ENCODE measurements at regions not wholly inside any gene's neighbourhood (a gene's known extent, or its start where the extent isn't known, plus 50 kb on each side); places are given as distances from the start of the nearest gene placed in this dataset.
"Not testable (repeated sequence)": the region's sequence is repeated elsewhere in the genome, so short reads cannot be mapped to it uniquely, and the experiment has no call there.

- no peaks in the 10 kb centered on the region for H3K9me3 ChIP-seq (replicated peaks; ENCODE audit: low read length)
- no peak overlapping the region for H3K4me2 ChIP-seq (ENCODE audit: low read length)
- H3K9ac ChIP-seq (ENCODE audit: low read depth, low read length) = no peak overlapping the region
- no peaks in the 10 kb centered on the region for H3K27me3 ChIP-seq (ENCODE audit: control insufficient read depth, insufficient read depth, low read length)
- H3K4me3 ChIP-seq (ENCODE audit: low read length) = no peak overlapping the region
- H3K36me3 ChIP-seq (ENCODE audit: insufficient read depth, low read length) = no peaks in the 10 kb centered on the region
- no peaks in the 10 kb centered on the region for H3K4me1 ChIP-seq (ENCODE audit: control insufficient read depth, insufficient read depth, low read length)
These were observed 141.3 kb upstream of the NCAM2 start for GRCh38 chr21:20856926-20857325.

GRCh38 chr21:20874202-20874601, 124.0 kb upstream of the NCAM2 start:
- Histone ChIP-seq H3K4me1 (ENCODE audit: control insufficient read depth, insufficient read depth, low read length) (no peaks in the 10 kb centered on the region), H3K9me3 (replicated peaks; ENCODE audit: low read length) (no peaks in the 10 kb centered on the region), H3K4me3 (ENCODE audit: low read length) (no peak overlapping the region), H3K36me3 (ENCODE audit: insufficient read depth, low read length) (no peaks in the 10 kb centered on the region), H3K9ac (ENCODE audit: low read depth, low read length) (no peak overlapping the region), H3K27me3 (ENCODE audit: control insufficient read depth, insufficient read depth, low read length) (no peaks in the 10 kb centered on the region), H3K4me2 (ENCODE audit: low read length) (no peak overlapping the region)

GRCh38 chr21:20875742-20876141, 122.5 kb upstream of the NCAM2 start:
- H3K4me1 ChIP-seq (ENCODE audit: control insufficient read depth, insufficient read depth, low read length) = no peaks in the 10 kb centered on the region
- H3K9ac ChIP-seq (ENCODE audit: low read depth, low read length) = no peak overlapping the region
- no peak overlapping the region for H3K4me2 ChIP-seq (ENCODE audit: low read length)
- no peaks in the 10 kb centered on the region for H3K27me3 ChIP-seq (ENCODE audit: control insufficient read depth, insufficient read depth, low read length)
- no peak overlapping the region for H3K4me3 ChIP-seq (ENCODE audit: low read length)
- H3K36me3 ChIP-seq (ENCODE audit: insufficient read depth, low read length) = no peaks in the 10 kb centered on the region
- H3K9me3 ChIP-seq (replicated peaks; ENCODE audit: low read length) = no peaks in the 10 kb centered on the region

GRCh38 chr21:20877976-20878375, 120.2 kb upstream of the NCAM2 start:
- no peaks in the 10 kb centered on the region for H3K27me3 ChIP-seq (ENCODE audit: control insufficient read depth, insufficient read depth, low read length)
- no peak overlapping the region for H3K4me3 ChIP-seq (ENCODE audit: low read length)
- H3K9ac ChIP-seq (ENCODE audit: low read depth, low read length) = no peak overlapping the region
- no peaks in the 10 kb centered on the region for H3K9me3 ChIP-seq (replicated peaks; ENCODE audit: low read length)
- no peaks in the 10 kb centered on the region for H3K4me1 ChIP-seq (ENCODE audit: control insufficient read depth, insufficient read depth, low read length)
- H3K36me3 ChIP-seq (ENCODE audit: insufficient read depth, low read length) = no peaks in the 10 kb centered on the region
- H3K4me2 ChIP-seq (ENCODE audit: low read length) = no peak overlapping the region

GRCh38 chr21:20882462-20883407, 115.5 kb upstream of the NCAM2 start:
- Histone ChIP-seq H3K4me1 (ENCODE audit: control insufficient read depth, insufficient read depth, low read length) (no peaks in the 10 kb centered on the region), H3K4me2 (ENCODE audit: low read length) (no peak overlapping the region), H3K4me3 (ENCODE audit: low read length) (no peak overlapping the region), H3K9me3 (replicated peaks; ENCODE audit: low read length) (no peaks in the 10 kb centered on the region), H3K9ac (ENCODE audit: low read depth, low read length) (no peak overlapping the region), H3K36me3 (ENCODE audit: insufficient read depth, low read length) (no peaks in the 10 kb centered on the region), H3K27me3 (ENCODE audit: control insufficient read depth, insufficient read depth, low read length) (no peaks in the 10 kb centered on the region)

- H3K9me3 ChIP-seq (replicated peaks; ENCODE audit: low read length) = no peaks in the 10 kb centered on the region
- H3K4me1 ChIP-seq (ENCODE audit: control insufficient read depth, insufficient read depth, low read length) = no peaks in the 10 kb centered on the region
- H3K36me3 ChIP-seq (ENCODE audit: insufficient read depth, low read length) = no peaks in the 10 kb centered on the region
- no peak overlapping the region for H3K4me3 ChIP-seq (ENCODE audit: low read length)
- no peak overlapping the region for H3K9ac ChIP-seq (ENCODE audit: low read depth, low read length)
- no peak overlapping the region for H3K4me2 ChIP-seq (ENCODE audit: low read length)
- H3K27me3 ChIP-seq (ENCODE audit: control insufficient read depth, insufficient read depth, low read length) = no peaks in the 10 kb centered on the region
These were observed 114.8 kb upstream of the NCAM2 start for GRCh38 chr21:20883408-20883800.

GRCh38 chr21:20902511-20902910, 95.7 kb upstream of the NCAM2 start:
- H3K9ac ChIP-seq (ENCODE audit: low read depth, low read length) = no peak overlapping the region
- no peaks in the 10 kb centered on the region for H3K4me1 ChIP-seq (ENCODE audit: control insufficient read depth, insufficient read depth, low read length)
- H3K4me3 ChIP-seq (ENCODE audit: low read length) = no peak overlapping the region
- H3K27me3 ChIP-seq (ENCODE audit: control insufficient read depth, insufficient read depth, low read length) = no peaks in the 10 kb centered on the region
- no peak overlapping the region for H3K4me2 ChIP-seq (ENCODE audit: low read length)
- H3K36me3 ChIP-seq (ENCODE audit: insufficient read depth, low read length) = no peaks in the 10 kb centered on the region
- H3K9me3 ChIP-seq (replicated peaks; ENCODE audit: low read length) = no peaks in the 10 kb centered on the region

GRCh38 chr21:20902998-20903397, 95.2 kb upstream of the NCAM2 start:
- H3K27me3 ChIP-seq (ENCODE audit: control insufficient read depth, insufficient read depth, low read length) = no peaks in the 10 kb centered on the region
- no peak overlapping the region for H3K4me2 ChIP-seq (ENCODE audit: low read length)
- no peaks in the 10 kb centered on the region for H3K36me3 ChIP-seq (ENCODE audit: insufficient read depth, low read length)
- no peaks in the 10 kb centered on the region for H3K4me1 ChIP-seq (ENCODE audit: control insufficient read depth, insufficient read depth, low read length)
- H3K4me3 ChIP-seq (ENCODE audit: low read length) = no peak overlapping the region
- no peak overlapping the region for H3K9ac ChIP-seq (ENCODE audit: low read depth, low read length)
- no peaks in the 10 kb centered on the region for H3K9me3 ChIP-seq (replicated peaks; ENCODE audit: low read length)

- H3K9ac ChIP-seq (ENCODE audit: low read depth, low read length); H3K4me3 ChIP-seq (ENCODE audit: low read length); H3K27me3 ChIP-seq (ENCODE audit: control insufficient read depth, insufficient read depth, low read length); H3K36me3 ChIP-seq (ENCODE audit: insufficient read depth, low read length); H3K9me3 ChIP-seq (replicated peaks; ENCODE audit: low read length); H3K4me1 ChIP-seq (ENCODE audit: control insufficient read depth, insufficient read depth, low read length); H3K4me2 ChIP-seq (ENCODE audit: low read length): not testable (repeated sequence)
These were observed 70.7 kb upstream of the NCAM2 start for GRCh38 chr21:20927555-20927954.

- Histone ChIP-seq H3K4me3 (ENCODE audit: low read length) (no peak overlapping the region), H3K4me2 (ENCODE audit: low read length) (no peak overlapping the region), H3K9ac (ENCODE audit: low read depth, low read length) (no peak overlapping the region), H3K4me1 (ENCODE audit: control insufficient read depth, insufficient read depth, low read length) (no peaks in the 10 kb centered on the region), H3K36me3 (ENCODE audit: insufficient read depth, low read length) (no peaks in the 10 kb centered on the region), H3K27me3 (ENCODE audit: control insufficient read depth, insufficient read depth, low read length) (no peaks in the 10 kb centered on the region), H3K9me3 (replicated peaks; ENCODE audit: low read length) (no peaks in the 10 kb centered on the region)
These were observed 55.7 kb upstream of the NCAM2 start for GRCh38 chr21:20942523-20942922.

GRCh38 chr21:20943561-20943997, 54.6 kb upstream of the NCAM2 start:
- Histone ChIP-seq H3K27me3 (ENCODE audit: control insufficient read depth, insufficient read depth, low read length) (no peaks in the 10 kb centered on the region), H3K36me3 (ENCODE audit: insufficient read depth, low read length) (no peaks in the 10 kb centered on the region), H3K4me3 (ENCODE audit: low read length) (no peak overlapping the region)

GRCh38 chr21:20944139-20944538, 54.1 kb upstream of the NCAM2 start:
- no peaks in the 10 kb centered on the region for H3K4me1 ChIP-seq (ENCODE audit: control insufficient read depth, insufficient read depth, low read length)
- H3K27me3 ChIP-seq (ENCODE audit: control insufficient read depth, insufficient read depth, low read length) = no peaks in the 10 kb centered on the region
- H3K9me3 ChIP-seq (replicated peaks; ENCODE audit: low read length) = no peaks in the 10 kb centered on the region
- no peaks in the 10 kb centered on the region for H3K36me3 ChIP-seq (ENCODE audit: insufficient read depth, low read length)
- no peak overlapping the region for H3K4me3 ChIP-seq (ENCODE audit: low read length)
- H3K4me2 ChIP-seq (ENCODE audit: low read length) = no peak overlapping the region
- H3K9ac ChIP-seq (ENCODE audit: low read depth, low read length) = no peak overlapping the region

More at GRCh38 chr21:20943561-20943997, 54.6 kb upstream of the NCAM2 start:
- H3K4me1 ChIP-seq (ENCODE audit: control insufficient read depth, insufficient read depth, low read length) = no peaks in the 10 kb centered on the region
- no peak overlapping the region for H3K9ac ChIP-seq (ENCODE audit: low read depth, low read length)
- H3K4me2 ChIP-seq (ENCODE audit: low read length) = no peak overlapping the region
- no peaks in the 10 kb centered on the region for H3K9me3 ChIP-seq (replicated peaks; ENCODE audit: low read length)

All from skeletal muscle satellite cell (primary cell).